ENCODE measurements at regions not wholly inside any gene's neighbourhood (a gene's known extent, or its start where the extent isn't known, plus 50 kb on each side); places are given as distances from the start of the nearest gene placed in this dataset.

- DNase-seq: no peak
These were observed 93.5 kb upstream of the PPP1R9A start for GRCh38 chr7:94813917-94814316.

- DNase-seq: no peak
These were observed 83.4 kb upstream of the PPP1R9A start for GRCh38 chr7:94823947-94824346.

- no peak for DNase-seq
These were observed 77.4 kb upstream of the PPP1R9A start for GRCh38 chr7:94829987-94830386.

- DNase-seq: no peak
These were observed 75.3 kb upstream of the PPP1R9A start for GRCh38 chr7:94832051-94832450.

GRCh38 chr7:94834359-94834758 is 73.0 kb upstream of the PPP1R9A start:
- DNase-seq: no peak

- no peak for DNase-seq
These were observed 68.7 kb upstream of the PPP1R9A start for GRCh38 chr7:94838717-94839116.

GRCh38 chr7:94843553-94843952 is 63.8 kb upstream of the PPP1R9A start:
- DNase-seq: no peak

GRCh38 chr7:94848531-94848930 is 58.9 kb upstream of the PPP1R9A start:
- DNase-seq: no peak

- DNase-seq: no peak
These were observed 58.3 kb upstream of the PPP1R9A start for GRCh38 chr7:94848992-94849576.

- DNase-seq: no peak
These were observed 57.7 kb upstream of the PPP1R9A start for GRCh38 chr7:94849636-94850208.

- DNase-seq: no peak
These were observed 51.8 kb upstream of the PPP1R9A start for GRCh38 chr7:94855589-94855988.

GRCh38 chr7:94856643-94857042 is 50.8 kb upstream of the PPP1R9A start:
- DNase-seq: no peak
